ENCODE measurements at regions not wholly inside any gene's neighbourhood (a gene's known extent, or its start where the extent isn't known, plus 50 kb on each side); places are given as distances from the start of the nearest gene placed in this dataset.

GRCh38 chr13:99634672-99635071, 133.4 kb downstream of the TM9SF2 start:
- H3K4me3 ChIP-seq (ENCODE audit: low read length), result no peak overlapping the region
- DNase-seq (ENCODE audit: low read depth), result no peak
- TF ChIP-seq CTCF (conservative IDR thresholded peaks at IDR 0.05; ENCODE audit: low read depth, low read length), result no peak

DNA sequence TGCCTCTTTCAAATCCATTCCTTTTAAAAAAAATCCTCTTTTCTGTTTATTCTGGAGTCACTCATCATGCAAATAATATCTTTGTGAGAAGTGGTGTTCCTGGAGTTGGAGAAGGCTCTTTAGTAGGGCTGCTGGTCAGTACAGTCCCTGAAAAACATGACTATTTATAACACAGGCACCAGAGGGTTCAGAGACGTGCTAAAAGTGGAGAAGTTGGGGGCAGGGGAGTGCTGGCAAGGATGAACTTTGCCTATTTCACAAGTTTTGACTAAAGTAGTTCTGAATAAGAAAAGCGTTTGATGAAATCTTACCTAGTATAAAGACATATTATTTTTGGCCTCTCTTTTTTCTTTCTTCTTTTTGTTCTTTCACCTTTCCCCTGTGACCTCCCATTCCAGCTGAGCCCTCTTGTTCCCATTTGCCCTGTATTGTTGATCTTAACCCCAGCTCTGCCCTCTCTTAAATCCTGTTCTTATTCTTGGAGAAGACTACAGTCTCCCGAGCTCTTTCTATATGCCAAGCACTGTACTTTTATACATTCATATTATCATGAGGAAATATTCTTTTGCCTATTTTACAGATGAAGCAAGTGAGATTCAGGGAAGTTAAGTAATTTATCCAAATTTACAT, 129.1 kb downstream of the TM9SF2 start:
- no peak overlapping the region for H3K4me3 ChIP-seq (ENCODE audit: low read length)
- no peak for DNase-seq (ENCODE audit: low read depth)
- no peak for TF ChIP-seq CTCF (conservative IDR thresholded peaks at IDR 0.05; ENCODE audit: low read depth, low read length)

- no peak for TF ChIP-seq CTCF (conservative IDR thresholded peaks at IDR 0.05; ENCODE audit: low read depth, low read length)
- H3K4me3 ChIP-seq (ENCODE audit: low read length), result no peak overlapping the region
- no peak for DNase-seq (ENCODE audit: low read depth)
Measured at GRCh38 chr13:99629641-99630040, 128.4 kb downstream of the TM9SF2 start.

DNA sequence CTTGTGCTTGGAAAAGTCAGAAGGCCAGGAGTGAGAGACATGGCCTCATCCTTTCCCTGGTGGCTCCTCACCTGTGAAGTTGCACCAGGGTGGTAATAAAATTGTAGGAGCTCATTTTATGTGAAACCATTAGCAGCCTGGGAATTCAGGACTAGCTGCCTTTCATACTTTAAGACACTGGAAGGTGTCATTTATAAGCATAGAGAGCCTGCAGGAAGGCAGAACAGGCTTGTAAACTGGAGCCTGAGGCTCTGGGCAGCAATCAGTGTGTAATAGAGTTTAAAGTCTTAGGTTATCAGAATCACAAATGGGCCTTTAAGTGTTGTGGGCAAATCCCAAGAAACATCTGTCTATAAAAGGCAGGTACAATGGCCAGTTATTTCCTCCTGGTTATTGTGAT, 127.2 kb downstream of the TM9SF2 start:
- no peak for DNase-seq (ENCODE audit: low read depth)
- TF ChIP-seq CTCF (conservative IDR thresholded peaks at IDR 0.05; ENCODE audit: low read depth, low read length), result no peak
- H3K4me3 ChIP-seq (ENCODE audit: low read length), result no peak overlapping the region

DNA sequence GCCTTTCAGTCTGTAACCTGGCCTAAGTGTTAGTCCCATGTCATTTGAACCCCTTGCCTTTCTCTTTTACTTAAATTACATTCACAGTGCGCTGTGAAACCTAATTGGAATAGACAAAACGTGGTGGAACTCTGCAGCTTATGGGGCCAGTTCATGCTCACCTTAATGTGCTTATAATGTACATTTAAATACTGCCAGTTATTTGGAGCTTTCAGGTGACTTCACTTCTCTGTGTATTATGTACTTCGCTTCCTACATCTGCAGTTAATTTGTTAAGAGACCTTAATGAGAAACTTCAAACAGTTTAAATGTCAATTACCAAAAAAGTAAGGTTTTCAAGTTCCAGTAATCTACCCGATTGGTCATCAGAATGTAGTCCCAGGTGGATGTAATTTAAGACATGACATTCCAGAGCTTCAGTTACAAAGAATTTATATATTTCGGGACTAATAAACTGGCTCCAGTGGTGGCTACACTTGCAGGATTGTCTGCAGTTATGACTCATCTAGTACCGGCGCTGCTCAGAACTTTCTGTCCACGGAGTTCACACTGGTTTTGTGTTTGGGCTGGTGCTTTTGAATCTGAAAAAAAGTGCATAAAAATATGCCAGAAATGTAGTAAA, 125.3 kb downstream of the TM9SF2 start:
- H3K4me3 ChIP-seq (ENCODE audit: low read length), result no peak overlapping the region
- TF ChIP-seq CTCF (conservative IDR thresholded peaks at IDR 0.05; ENCODE audit: low read depth, low read length), result no peak
- no peak for DNase-seq (ENCODE audit: low read depth)

- DNase-seq (ENCODE audit: low read depth), result no peak
- no peak for TF ChIP-seq CTCF (conservative IDR thresholded peaks at IDR 0.05; ENCODE audit: low read depth, low read length)
Measured at GRCh38 chr13:99624936-99625540, 123.8 kb downstream of the TM9SF2 start.

DNA sequence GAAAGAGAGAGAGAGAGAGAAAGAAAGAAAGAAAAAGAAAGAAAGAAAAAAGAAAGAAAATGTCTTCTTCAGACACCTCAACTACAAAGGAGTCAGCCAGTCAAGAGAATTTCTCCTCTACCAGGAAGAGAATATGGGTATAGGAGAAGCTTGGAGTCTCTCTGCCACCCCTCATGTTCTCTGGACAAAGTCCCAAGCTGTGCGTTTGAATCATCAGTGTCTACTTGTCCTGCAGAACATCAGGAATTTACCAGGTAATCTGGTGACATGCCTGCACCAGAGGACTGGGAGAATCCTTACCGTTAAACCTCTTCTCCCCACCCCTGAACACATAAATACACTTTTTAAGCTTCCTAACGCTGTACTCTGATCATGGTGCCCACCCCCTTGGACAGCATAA, 119.5 kb downstream of the TM9SF2 start:
- H3K4me3 ChIP-seq (ENCODE audit: low read length), result no peak overlapping the region
- no peak for TF ChIP-seq CTCF (conservative IDR thresholded peaks at IDR 0.05; ENCODE audit: low read depth, low read length)
- no peak for DNase-seq (ENCODE audit: low read depth)

More at GRCh38 chr13:99624936-99625540, 123.8 kb downstream of the TM9SF2 start:
- H3K4me3 ChIP-seq (ENCODE audit: low read length), result no peak overlapping the region
